GM12873 (cell line): ENCODE measurements at regions not wholly inside any gene's neighbourhood (a gene's known extent, or its start where the extent isn't known, plus 50 kb on each side); places are given as distances from the start of the nearest gene placed in this dataset.

Source experiments
- TF ChIP-seq, protein P1 (sequence below): IDR thresholded peaks from 2 replicates; pipeline ENCODE4 v1.5.1; 2012; ENCODE audit warnings: low read depth, mild to moderate bottlenecking, moderate library complexity, low read length, control low read depth; ENCODE audit not compliant: insufficient read depth; ENCODE audit errors: missing control alignments

DNA sequence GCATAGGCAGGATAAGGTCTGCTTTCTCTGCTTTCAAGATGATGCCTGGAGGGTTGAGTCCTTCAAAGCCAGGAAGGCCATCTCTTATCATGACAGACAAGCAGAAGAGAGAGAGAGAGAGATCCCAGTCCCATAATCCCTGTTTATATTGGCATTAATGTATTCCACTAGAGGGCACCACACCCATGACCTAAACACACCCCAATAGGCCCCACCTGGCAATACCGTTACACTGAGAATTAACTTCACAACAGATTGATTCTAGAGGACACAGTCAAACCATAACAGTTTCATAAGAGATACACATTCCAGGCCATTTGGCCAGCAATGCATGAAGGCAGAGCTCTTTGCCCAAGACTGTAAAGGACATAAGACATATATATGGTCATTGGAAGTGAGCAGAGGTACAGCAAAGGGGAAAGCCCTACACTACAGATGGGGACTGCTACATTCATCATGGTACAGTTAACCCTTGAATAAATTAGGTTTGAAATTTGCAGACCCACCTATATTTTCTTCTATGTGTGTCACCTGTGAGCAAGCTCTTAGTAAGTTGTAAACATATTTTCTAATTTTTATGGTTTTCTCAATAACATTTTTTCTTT lies 1516.1 kb downstream of the RPIA start:
- TF ChIP-seq, protein P1, sequence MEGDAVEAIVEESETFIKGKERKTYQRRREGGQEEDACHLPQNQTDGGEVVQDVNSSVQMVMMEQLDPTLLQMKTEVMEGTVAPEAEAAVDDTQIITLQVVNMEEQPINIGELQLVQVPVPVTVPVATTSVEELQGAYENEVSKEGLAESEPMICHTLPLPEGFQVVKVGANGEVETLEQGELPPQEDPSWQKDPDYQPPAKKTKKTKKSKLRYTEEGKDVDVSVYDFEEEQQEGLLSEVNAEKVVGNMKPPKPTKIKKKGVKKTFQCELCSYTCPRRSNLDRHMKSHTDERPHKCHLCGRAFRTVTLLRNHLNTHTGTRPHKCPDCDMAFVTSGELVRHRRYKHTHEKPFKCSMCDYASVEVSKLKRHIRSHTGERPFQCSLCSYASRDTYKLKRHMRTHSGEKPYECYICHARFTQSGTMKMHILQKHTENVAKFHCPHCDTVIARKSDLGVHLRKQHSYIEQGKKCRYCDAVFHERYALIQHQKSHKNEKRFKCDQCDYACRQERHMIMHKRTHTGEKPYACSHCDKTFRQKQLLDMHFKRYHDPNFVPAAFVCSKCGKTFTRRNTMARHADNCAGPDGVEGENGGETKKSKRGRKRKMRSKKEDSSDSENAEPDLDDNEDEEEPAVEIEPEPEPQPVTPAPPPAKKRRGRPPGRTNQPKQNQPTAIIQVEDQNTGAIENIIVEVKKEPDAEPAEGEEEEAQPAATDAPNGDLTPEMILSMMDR = peak; percentile 62

DNA sequence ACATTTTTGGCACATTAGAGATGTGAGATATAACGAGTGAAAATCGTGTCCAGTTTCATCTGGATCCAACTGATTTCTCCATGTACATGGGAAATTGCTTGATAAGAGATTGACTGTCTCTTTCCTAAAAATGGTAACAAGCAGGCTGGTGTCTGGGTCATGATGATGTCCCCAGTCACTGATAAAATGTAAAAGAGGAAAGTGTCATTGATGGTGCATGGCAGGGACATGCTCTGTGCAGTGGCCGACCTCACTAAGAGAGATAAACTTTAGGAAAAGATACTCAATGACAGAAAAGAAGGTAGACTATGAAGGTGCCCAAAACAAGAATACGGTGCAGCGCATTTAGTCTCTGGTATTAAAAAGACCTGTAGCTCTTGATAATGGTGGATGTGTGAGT lies 1517.5 kb downstream of the RPIA start:
- TF ChIP-seq, protein P1 = no peak

DNA sequence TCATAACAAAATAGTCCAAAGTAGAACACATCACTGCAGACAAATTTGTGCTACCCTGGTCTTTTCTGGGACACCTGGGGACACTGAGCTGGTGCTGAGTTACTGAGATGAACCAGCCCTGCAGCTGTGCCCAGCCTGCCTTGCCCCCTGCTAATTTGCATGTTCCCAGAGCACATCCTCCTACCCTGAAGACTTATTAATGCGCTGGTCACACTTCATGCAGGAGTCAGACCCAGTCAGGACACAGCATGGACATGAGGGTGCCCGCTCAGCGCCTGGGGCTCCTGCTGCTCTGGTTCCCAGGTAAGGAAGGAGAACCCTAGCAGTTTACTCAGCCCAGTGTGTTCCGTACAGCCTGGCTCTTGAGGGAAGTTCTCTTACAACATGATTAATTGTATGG lies 1518.3 kb downstream of the RPIA start:
- TF ChIP-seq, protein P1 = no peak

DNA sequence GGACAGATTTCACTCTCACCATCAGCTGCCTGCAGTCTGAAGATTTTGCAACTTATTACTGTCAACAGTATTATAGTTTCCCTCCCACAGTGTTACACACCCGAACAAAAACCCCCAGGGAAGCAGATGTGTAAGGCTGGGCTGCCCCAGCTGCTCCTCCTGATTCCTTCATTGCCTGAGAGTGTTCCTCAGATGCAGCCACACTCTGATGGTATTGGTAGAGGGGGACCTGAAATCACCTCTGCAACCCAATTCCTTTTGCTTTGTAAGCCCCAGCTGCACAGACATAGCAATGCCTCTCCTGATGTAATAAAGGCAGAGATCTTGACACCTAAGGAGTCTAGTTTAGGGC lies 1529.8 kb downstream of the RPIA start:
- TF ChIP-seq, protein P1 = no peak

DNA sequence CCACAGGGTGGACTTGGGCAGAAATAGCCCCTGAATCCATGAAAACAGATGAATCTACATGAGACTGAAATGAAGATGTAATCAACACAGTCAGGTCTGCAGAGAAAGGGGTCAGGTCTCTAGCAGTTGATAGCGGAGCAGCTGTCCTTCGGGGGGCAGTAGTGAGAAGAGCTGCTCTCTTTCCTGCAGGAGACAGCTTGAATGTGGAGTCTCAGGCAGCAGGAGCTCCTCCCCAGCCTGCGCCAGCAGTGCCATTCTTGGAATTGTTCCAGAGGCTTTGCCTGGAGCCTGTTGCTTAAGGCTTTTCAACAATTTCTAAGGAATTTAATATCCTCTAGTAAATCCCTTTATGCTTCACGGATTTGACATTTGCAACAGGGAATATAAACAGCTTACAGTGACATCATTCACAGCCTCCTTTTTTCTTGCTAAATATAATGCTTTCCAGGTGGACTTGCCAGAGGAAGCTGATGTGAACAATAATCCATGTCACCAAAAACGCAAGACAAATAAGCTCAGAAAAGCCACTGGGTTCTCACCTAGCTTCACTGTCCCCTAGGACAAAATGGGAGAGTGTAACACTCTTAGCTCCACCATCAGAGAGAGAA lies 1535.1 kb downstream of the RPIA start:
- TF ChIP-seq, protein P1 = peak; percentile 14

DNA sequence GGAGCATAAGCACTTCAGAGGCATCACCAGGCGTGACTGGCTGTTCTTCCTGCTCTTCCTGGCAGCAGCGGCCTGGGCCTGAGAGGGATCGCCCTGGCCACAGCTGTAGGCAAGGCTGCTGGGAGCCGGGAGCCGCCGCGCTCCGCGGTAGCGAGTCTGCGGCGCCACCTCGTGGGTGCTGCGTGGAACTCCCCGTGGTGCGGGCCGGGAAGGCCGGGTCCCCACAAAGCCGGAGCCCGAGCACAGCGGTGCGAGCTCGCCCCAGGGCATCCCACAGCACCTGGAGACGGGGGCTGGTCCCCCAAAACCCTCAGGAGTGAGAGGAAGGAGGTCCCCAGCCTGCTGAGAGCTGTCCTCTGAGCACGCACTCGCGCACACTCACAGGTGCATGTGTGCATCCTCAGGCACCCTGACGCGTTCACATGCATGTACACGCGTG lies 1546.5 kb downstream of the RPIA start:
- TF ChIP-seq, protein P1 = peak; percentile 46
